Lung (tissue), 11 donors: ENCODE measurements at regions not wholly inside any gene's neighbourhood (a gene's known extent, or its start where the extent isn't known, plus 50 kb on each side); places are given as distances from the start of the nearest gene placed in this dataset.

Experiments used
- ATAC-seq: fragments of 200-7000 bp; cut with Tn5 transposase; one replicate; pipeline ENCODE4 v1.9.1; 2020; ENCODE audit warnings: moderate number of reproducible peaks; ENCODE audit not compliant: insufficient read depth, low FRiP score
- DNase-seq, 3 donors: peaks; one replicate each; pipeline ENCODE4 v3.0.0-alpha.2; 2013 to 2017
- H3K27ac ChIP-seq, 2 donors: one replicate each; pipeline ENCODE4 v1.5.1; 2013; ENCODE audit warnings: mild to moderate bottlenecking in 2 of 2, moderate library complexity in 2 of 2, control low read depth in 1 of 2, inconsistent platforms in 1 of 2, low read depth in 1 of 2, low read length in 1 of 2
- H3K27me3 ChIP-seq, 3 donors: one replicate each; pipeline ENCODE4 v1.5.1; 2013; ENCODE audit warnings: low read length in 2 of 3; ENCODE audit not compliant: control insufficient read depth in 3 of 3, insufficient read depth in 3 of 3
- H3K36me3 ChIP-seq, 4 donors: one replicate each; pipeline ENCODE4 v1.5.1; 2013; ENCODE audit warnings: low read length in 4 of 4, mild to moderate bottlenecking in 1 of 4, moderate library complexity in 1 of 4; ENCODE audit not compliant: control insufficient read depth in 4 of 4, insufficient read depth in 4 of 4
- H3K4me1 ChIP-seq, 5 donors: one replicate each; pipeline ENCODE4 v1.5.1; 2013; ENCODE audit warnings: low read length in 5 of 5, mild to moderate bottlenecking in 2 of 5, moderate library complexity in 1 of 5; ENCODE audit not compliant: control insufficient read depth in 5 of 5, insufficient read depth in 5 of 5
- H3K4me3 ChIP-seq: one replicate; pipeline ENCODE4 v1.5.1; 2013; ENCODE audit warnings: mild to moderate bottlenecking, control low read depth, moderate library complexity
- H3K9ac ChIP-seq, 2 donors: one replicate each; pipeline ENCODE4 v1.5.1; 2013; ENCODE audit warnings: low read length in 2 of 2, control low read depth in 1 of 2; ENCODE audit not compliant: insufficient read depth in 1 of 2
- H3K9me3 ChIP-seq, 4 donors: one replicate each; pipeline ENCODE4 v1.5.1; 2013; ENCODE audit warnings: low read length in 3 of 4, mild to moderate bottlenecking in 1 of 4, moderate library complexity in 1 of 4; ENCODE audit not compliant: control insufficient read depth in 4 of 4, insufficient read depth in 3 of 4
- CTCF ChIP-seq: IDR thresholded peaks from 2 replicates; pipeline ENCODE4 v1.5.1; 2012; ENCODE audit warnings: mild to moderate bottlenecking; ENCODE audit errors: control extremely low read depth, extremely low read depth
- WGBS, 2 donors: extraction: QIAGEN DNeasy Blood & Tissue Kit; methylation state at CpG; one replicate each; pipeline ENCODE4 v1.1.7; 2013; 5-methylcytosine and 5-hydroxymethylcytosine counted together
- donor health status: control.
- donor health status: control.
- donor health status: Bipolar disorder and iron deficiency.
- donor health status: healthy.
- donor health status: DM: yes; HTN: yes; CAD: no.

DNA sequence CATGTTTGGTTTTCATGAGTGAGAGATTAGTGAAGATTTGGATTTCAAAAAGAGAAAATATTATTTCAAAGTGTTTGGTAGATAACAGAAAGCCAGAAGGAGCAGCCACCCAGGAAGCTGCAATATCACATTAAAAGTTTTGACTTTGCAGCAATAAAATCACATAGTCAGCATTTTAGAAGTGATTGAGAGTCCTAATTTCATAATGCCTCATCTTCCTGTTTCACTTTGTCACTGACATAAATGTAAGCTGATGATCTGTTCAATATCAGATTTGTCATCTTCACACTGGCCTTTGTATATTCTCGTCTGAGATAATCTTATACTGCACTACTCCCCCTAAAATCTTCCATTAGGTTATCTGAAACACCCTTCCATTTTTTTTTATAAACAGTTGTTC, 690.5 kb downstream of the ADCYAP1 start:
- TF ChIP-seq CTCF, result no peak
- Histone ChIP-seq H3K36me3 (no peaks in the 10 kb centered on the region), H3K27me3 (no peaks in the 10 kb centered on the region), H3K4me3 (no peak overlapping the region), H3K9ac (no peak overlapping the region), H3K9me3 (peaks cover 0 to 2% (median 0%) of the 10 kb centered on the region in 4 donors), H3K27ac (no peak overlapping the region), H3K4me1 (no peaks in the 10 kb centered on the region)
- 35 to 43% methylated on average over 1 of the region's 1 CpG for WGBS, 2 donors
- no peak for ATAC-seq
- DNase-seq, result no peak

DNA sequence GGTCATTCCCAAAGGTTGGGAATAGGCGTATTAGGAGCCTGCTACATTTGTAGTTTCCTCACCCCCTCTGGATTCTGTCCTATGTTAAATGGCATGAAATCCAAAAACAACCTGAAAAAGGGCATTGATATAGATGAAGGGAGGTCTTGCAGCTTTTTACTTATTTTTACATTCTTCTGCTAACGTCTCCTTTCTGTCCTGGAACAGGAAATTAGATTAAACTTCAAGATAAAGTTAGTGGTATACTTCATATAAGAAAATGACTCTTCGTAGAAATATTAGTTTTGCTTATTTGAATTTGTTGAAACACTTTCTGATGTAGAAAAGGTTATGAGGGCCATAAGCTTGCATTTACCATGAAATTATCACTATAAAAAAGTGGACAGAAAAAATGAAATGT, 694.5 kb downstream of the ADCYAP1 start:
- H3K36me3 ChIP-seq, result no peaks in the 10 kb centered on the region
- no peak overlapping the region for H3K4me3 ChIP-seq
- TF ChIP-seq CTCF, result no peak
- H3K9ac ChIP-seq, result no peak overlapping the region
- no peaks in the 10 kb centered on the region for H3K9me3 ChIP-seq
- H3K27ac ChIP-seq, result no peak overlapping the region
- H3K27me3 ChIP-seq, result no peaks in the 10 kb centered on the region
- no peaks in the 10 kb centered on the region for H3K4me1 ChIP-seq
- WGBS, 2 donors, result 33 to 45% methylated on average over 3 of the region's 3 CpGs
- ATAC-seq (no peak), DNase-seq (no peak)

DNA sequence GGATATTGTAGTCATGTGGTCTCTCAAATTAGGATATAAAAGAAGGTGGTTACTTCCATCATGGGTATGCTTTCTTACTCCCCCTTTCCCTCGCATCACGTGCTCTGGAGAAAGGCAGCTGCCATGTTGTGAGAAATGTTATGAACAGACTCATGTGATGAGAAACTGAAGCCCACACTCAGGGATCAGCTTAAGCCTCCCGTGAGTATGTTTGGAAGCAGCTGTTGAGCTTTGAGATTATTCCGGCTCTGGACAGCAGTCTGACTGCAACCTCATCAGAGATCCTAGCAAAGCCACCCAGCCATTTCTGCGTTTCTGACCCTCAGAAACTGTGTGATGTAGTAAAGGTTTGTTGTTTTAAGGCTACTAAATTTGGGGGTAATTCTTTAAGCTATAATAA, 700.1 kb downstream of the ADCYAP1 start:
- Histone ChIP-seq H3K36me3 (no peaks in the 10 kb centered on the region), H3K4me3 (no peak overlapping the region), H3K27me3 (no peaks in the 10 kb centered on the region), H3K9ac (no peak overlapping the region), H3K27ac (no peak overlapping the region), H3K4me1 (no peaks in the 10 kb centered on the region), H3K9me3 (no peaks in the 10 kb centered on the region)
- no peak for DNase-seq
- ATAC-seq, result no peak
- no peak for TF ChIP-seq CTCF
- WGBS, 2 donors, result 85 to 89% methylated on average over 5 of the region's 5 CpGs

DNA sequence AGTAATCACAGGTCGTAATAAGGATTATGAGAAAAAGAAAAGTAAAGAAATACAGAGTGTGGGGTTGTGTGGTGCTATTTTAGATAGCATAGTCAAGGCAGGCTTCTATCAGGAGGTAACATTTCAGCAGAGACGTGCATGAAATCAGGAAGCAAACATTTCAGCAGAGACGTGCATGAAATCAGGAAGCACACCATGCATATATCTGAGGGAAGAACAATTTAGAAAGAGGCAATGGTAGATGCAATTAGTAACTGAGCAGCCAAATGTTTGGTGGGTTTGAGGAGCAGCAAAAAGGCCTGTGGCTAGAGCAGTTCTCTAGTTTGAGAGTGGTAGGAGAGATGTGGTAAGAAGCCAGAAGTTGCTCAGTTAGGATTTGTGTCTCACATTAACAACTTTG, 713.7 kb downstream of the ADCYAP1 start:
- Histone ChIP-seq H3K4me3 (no peak overlapping the region), H3K9me3 (no peaks in the 10 kb centered on the region), H3K4me1 (no peaks in the 10 kb centered on the region), H3K9ac (no peak overlapping the region), H3K36me3 (no peaks in the 10 kb centered on the region), H3K27me3 (no peaks in the 10 kb centered on the region), H3K27ac (no peak overlapping the region)
- DNase-seq (no peak), ATAC-seq (no peak)
- TF ChIP-seq CTCF, result no peak
- 30 to 43% methylated on average over 3 of the region's 3 CpGs for WGBS, 2 donors
